Stimulated activated memory B cell treated with anti-CD40 and anti-IgM and Interleukin-4, amounts not matched to agents 10 μg/mL and 1 μg/mL and 100 μg/mL, for 72 hours (primary cell): ENCODE measurements at regions not wholly inside any gene's neighbourhood (a gene's known extent, or its start where the extent isn't known, plus 50 kb on each side); places are given as distances from the start of the nearest gene placed in this dataset.
"Not testable (repeated sequence)": the region's sequence is repeated elsewhere in the genome, so short reads cannot be mapped to it uniquely, and the experiment has no call there.

Source experiments
- ATAC-seq: fragments of 150-1000 bp; cut with Tn5 transposase; 2 replicates; pipeline ENCODE4 v1.10.0; 2021
- H3K27ac Mint-ChIP-seq: one replicate; pipeline ENCODE4 v1.8.0; 2022; ENCODE audit warnings: mild to moderate bottlenecking, mixed read lengths
- H3K27me3 Mint-ChIP-seq: one replicate; pipeline ENCODE4 v1.8.0; 2022; ENCODE audit warnings: mixed read lengths
- H3K36me3 Mint-ChIP-seq: one replicate; pipeline ENCODE4 v1.8.0; 2022; ENCODE audit warnings: mixed read lengths
- H3K4me1 Mint-ChIP-seq: one replicate; pipeline ENCODE4 v1.8.0; 2022; ENCODE audit warnings: mixed read lengths
- H3K4me3 Mint-ChIP-seq: one replicate; pipeline ENCODE4 v1.8.0; 2022; ENCODE audit warnings: mild to moderate bottlenecking, moderate library complexity, mixed read lengths
- H3K9me3 Mint-ChIP-seq: one replicate; pipeline ENCODE4 v1.8.0; 2022; ENCODE audit warnings: mixed read lengths

GRCh38 chr9:39545079-39545478 lies 189.6 kb downstream of the SPATA31A1 start:
- not testable (repeated sequence) for ATAC-seq, H3K27ac Mint-ChIP-seq, H3K4me3 Mint-ChIP-seq, H3K9me3 Mint-ChIP-seq, H3K27me3 Mint-ChIP-seq, H3K4me1 Mint-ChIP-seq, H3K36me3 Mint-ChIP-seq

- H3K9me3 Mint-ChIP-seq, H3K27ac Mint-ChIP-seq, H3K4me1 Mint-ChIP-seq, H3K4me3 Mint-ChIP-seq, H3K36me3 Mint-ChIP-seq, ATAC-seq, H3K27me3 Mint-ChIP-seq: not testable (repeated sequence)
Observed at GRCh38 chr9:39550573-39550972, 195.1 kb downstream of the SPATA31A1 start.

DNA sequence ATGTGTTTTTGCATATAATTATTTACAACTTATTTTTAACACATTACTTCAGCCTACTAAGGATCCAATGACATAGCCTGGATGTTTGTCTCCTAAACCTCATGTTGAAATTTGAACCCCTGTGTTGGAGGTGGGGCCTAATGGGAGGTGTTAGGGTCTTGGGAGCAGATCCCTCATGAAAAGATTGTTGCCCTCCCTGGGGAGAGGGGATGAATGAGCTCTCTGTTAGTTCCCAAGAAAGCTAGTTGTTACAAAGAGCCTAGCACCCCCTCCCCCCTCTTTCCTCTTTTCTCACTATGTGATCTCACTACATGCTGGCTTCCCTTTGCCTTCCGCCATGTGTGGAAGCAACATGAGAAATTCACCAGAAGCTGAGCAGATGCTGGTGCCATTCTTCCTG lies 196.1 kb downstream of the SPATA31A1 start:
- H3K27ac Mint-ChIP-seq, H3K4me3 Mint-ChIP-seq, H3K4me1 Mint-ChIP-seq, H3K27me3 Mint-ChIP-seq, ATAC-seq, H3K9me3 Mint-ChIP-seq, H3K36me3 Mint-ChIP-seq: not testable (repeated sequence)

DNA sequence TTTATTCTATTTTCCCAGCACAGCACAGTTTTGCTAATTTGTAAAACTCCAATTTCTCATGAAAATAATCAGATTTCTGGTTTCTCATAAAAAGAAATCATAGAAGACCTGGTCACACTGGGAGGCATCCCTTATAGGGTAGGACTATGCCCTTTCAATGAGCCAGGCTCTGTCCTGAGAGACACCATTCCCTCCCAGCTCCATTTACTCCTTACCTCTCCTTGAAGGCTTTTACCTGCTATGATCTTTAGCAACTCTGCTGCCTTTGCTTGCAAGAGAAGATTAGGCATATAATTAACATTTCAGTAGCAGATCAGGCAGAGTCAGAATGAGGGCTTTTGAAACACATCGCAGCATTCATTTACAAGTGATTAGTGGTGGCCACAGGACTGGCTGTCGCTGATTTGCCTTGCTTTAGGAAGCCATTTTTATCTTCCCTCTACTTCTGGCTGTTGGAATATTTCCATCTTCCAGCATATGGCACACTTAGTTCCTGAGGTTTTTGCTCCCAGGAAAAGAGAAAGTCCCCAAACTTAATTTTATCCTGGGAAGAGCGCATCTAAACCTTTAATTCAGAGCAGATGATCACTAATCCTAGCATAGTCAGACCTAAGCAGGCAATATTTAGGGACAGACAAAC lies 196.9 kb downstream of the SPATA31A1 start:
- H3K9me3 Mint-ChIP-seq, H3K36me3 Mint-ChIP-seq, H3K27me3 Mint-ChIP-seq, H3K4me3 Mint-ChIP-seq, H3K27ac Mint-ChIP-seq, H3K4me1 Mint-ChIP-seq: not testable (repeated sequence)
- ATAC-seq = peak; percentile 53

- H3K4me1 Mint-ChIP-seq, H3K9me3 Mint-ChIP-seq, H3K27me3 Mint-ChIP-seq, H3K4me3 Mint-ChIP-seq, H3K27ac Mint-ChIP-seq, ATAC-seq, H3K36me3 Mint-ChIP-seq: not testable (repeated sequence)
Observed at GRCh38 chr9:39554352-39554751, 198.9 kb downstream of the SPATA31A1 start.

DNA sequence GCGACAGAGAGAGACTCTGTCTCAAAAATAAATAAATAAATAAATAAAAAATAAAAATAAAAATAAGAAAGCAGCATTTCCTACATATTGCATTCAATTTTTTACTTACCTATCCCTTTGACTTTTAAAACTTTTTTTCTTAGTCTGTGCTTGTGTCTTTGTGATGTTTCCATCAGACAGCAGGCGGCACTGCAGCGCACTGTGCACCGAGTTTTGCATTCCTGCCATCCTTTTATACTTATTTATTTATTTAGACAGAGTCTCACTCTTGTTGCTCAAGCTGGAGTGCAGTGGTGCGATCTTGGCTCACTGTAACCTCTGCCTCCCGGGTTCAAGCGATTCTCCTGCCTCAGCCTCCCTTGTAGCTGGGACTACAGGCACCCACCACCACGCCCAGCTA lies 203.9 kb downstream of the SPATA31A1 start:
- H3K4me1 Mint-ChIP-seq, H3K9me3 Mint-ChIP-seq, H3K4me3 Mint-ChIP-seq, H3K27ac Mint-ChIP-seq, H3K36me3 Mint-ChIP-seq, H3K27me3 Mint-ChIP-seq: not testable (repeated sequence)
- peak; percentile 68 for ATAC-seq

DNA sequence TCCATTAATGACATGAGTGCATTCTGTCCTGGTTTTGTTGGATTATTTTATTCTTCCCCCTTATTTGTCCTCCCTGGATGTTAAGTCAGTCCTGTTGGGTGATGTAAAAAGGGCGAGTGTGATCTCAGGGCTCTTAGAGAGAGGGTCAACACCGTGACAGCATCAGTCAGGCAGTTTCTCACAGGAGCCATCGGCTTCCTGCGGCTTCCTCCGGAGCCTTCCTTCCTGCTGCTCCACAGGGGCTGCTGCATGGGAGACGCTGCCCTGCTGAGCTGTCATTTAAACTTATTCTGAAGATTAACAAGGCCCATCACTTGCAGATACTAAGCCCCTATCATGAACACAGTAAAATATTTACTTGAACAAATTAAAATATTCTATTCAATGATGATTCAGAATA lies 211.3 kb downstream of the SPATA31A1 start:
- H3K9me3 Mint-ChIP-seq, H3K4me3 Mint-ChIP-seq, H3K27ac Mint-ChIP-seq, H3K36me3 Mint-ChIP-seq, H3K4me1 Mint-ChIP-seq, H3K27me3 Mint-ChIP-seq: not testable (repeated sequence)
- ATAC-seq = peak; percentile 27

GRCh38 chr9:39567396-39567795 lies 211.9 kb downstream of the SPATA31A1 start:
- H3K4me3 Mint-ChIP-seq, H3K4me1 Mint-ChIP-seq, H3K36me3 Mint-ChIP-seq, H3K27me3 Mint-ChIP-seq, H3K27ac Mint-ChIP-seq, ATAC-seq, H3K9me3 Mint-ChIP-seq: not testable (repeated sequence)

- H3K27me3 Mint-ChIP-seq, H3K27ac Mint-ChIP-seq, H3K4me1 Mint-ChIP-seq, H3K9me3 Mint-ChIP-seq, H3K36me3 Mint-ChIP-seq, H3K4me3 Mint-ChIP-seq, ATAC-seq: not testable (repeated sequence)
Observed at GRCh38 chr9:39568900-39569299, 213.4 kb downstream of the SPATA31A1 start.

DNA sequence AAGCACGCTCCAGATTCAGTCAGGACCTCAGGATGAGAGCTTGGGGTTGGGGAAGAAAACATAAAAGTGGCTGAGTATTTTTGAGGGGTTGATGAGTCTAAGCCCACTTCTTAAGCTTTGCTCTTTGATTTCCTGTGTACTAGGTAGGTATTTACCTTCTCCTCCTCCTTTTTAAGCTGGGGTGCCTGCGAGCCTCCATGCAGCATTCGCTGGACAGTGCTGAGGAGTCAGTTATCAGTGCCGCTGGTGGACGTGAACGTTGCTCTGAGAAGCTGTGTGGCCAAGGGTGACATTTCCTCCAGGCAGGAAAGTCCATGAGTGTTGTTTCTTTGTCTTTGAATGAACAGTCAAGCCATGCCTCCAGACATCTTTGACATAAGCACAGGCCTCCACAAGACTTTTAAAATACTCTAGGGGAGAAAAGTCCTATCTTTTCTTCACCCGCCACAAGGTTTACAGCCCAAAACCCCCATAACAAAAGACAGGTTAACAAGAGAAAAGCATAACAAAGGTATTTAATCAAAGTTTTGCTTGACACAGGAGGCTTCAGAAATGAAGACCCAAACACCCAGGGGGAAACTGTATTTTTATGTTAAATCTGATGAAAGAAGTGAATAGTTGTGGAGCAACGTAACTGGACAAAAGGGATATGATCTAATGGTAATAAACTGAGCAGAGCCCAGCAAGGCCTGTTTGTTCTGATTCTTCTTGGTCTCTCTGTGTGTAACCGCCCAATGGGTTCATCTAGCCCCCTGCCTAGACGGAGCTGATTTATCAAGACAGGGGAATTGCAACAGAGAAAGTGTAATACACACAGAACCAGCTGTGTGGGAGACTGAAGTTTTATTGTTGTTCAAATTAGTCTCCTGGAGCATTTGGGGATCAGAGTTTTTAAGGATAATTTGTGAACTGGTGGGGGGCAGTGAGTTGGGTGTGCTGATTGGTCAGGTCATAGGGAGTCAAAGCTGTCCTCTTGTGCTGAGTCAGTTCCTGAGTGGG lies 217.9 kb downstream of the SPATA31A1 start:
- H3K4me3 Mint-ChIP-seq, H3K4me1 Mint-ChIP-seq, ATAC-seq, H3K9me3 Mint-ChIP-seq, H3K27ac Mint-ChIP-seq, H3K27me3 Mint-ChIP-seq, H3K36me3 Mint-ChIP-seq: not testable (repeated sequence)

- H3K9me3 Mint-ChIP-seq, H3K36me3 Mint-ChIP-seq, H3K27ac Mint-ChIP-seq, H3K27me3 Mint-ChIP-seq, ATAC-seq, H3K4me1 Mint-ChIP-seq, H3K4me3 Mint-ChIP-seq: not testable (repeated sequence)
Observed at GRCh38 chr9:39579000-39579399, 223.5 kb downstream of the SPATA31A1 start.

- H3K4me1 Mint-ChIP-seq, H3K27me3 Mint-ChIP-seq, H3K9me3 Mint-ChIP-seq, ATAC-seq, H3K4me3 Mint-ChIP-seq, H3K27ac Mint-ChIP-seq, H3K36me3 Mint-ChIP-seq: not testable (repeated sequence)
Observed at GRCh38 chr9:39581296-39581695, 225.8 kb downstream of the SPATA31A1 start.

- ATAC-seq, H3K4me1 Mint-ChIP-seq, H3K36me3 Mint-ChIP-seq, H3K27me3 Mint-ChIP-seq, H3K27ac Mint-ChIP-seq, H3K4me3 Mint-ChIP-seq, H3K9me3 Mint-ChIP-seq: not testable (repeated sequence)
Observed at GRCh38 chr9:39582677-39583412, 227.4 kb downstream of the SPATA31A1 start.

GRCh38 chr9:39583413-39583747 lies 227.9 kb downstream of the SPATA31A1 start:
- not testable (repeated sequence) for H3K9me3 Mint-ChIP-seq, H3K36me3 Mint-ChIP-seq, H3K27me3 Mint-ChIP-seq

DNA sequence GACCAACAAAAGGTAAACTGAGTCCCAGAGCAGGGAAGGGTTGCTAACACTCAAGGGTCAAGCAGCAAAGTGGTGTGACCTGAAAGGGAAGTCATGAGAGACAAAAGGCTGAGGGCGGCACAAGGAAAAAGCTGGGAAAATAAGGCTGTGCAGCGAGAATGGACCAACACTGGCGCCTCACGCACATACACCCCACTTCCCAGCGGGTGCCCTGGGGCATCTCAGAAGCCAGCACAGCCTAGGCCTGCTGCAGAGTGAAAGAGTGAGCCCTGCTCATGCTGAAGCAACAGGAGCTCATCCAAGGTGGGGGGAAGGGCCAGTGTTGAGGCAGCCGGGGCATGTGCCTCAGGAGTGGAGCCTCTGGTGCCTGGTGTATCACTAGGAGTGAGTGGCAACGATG lies 229.8 kb downstream of the SPATA31A1 start:
- H3K4me3 Mint-ChIP-seq, H3K27ac Mint-ChIP-seq: not testable (repeated sequence)

More at GRCh38 chr9:39583413-39583747, 227.9 kb downstream of the SPATA31A1 start:
- not testable (repeated sequence) for H3K4me3 Mint-ChIP-seq, H3K27ac Mint-ChIP-seq, ATAC-seq, H3K4me1 Mint-ChIP-seq

More for the DNA sequence above, 229.8 kb downstream of the SPATA31A1 start:
- not testable (repeated sequence) for H3K36me3 Mint-ChIP-seq, H3K27me3 Mint-ChIP-seq, H3K9me3 Mint-ChIP-seq, H3K4me1 Mint-ChIP-seq
- peak; percentile 4 for ATAC-seq
